ENCODE measurements at regions not wholly inside any gene's neighbourhood (a gene's known extent, or its start where the extent isn't known, plus 50 kb on each side); places are given as distances from the start of the nearest gene placed in this dataset.

- TF ChIP-seq CTCF (IDR thresholded peaks at IDR 0.05): no peak
- no peak for TF ChIP-seq EZH2 (IDR thresholded peaks at IDR 0.05)
- TF ChIP-seq EZH2phosphoT487 (IDR thresholded peaks at IDR 0.05): no peak
Measured at GRCh38 chr13:74511523-74511922, 377.3 kb upstream of the KLF12 start.

Data from neural progenitor cell (in vitro differentiated cells).